ENCODE measurements at regions not wholly inside any gene's neighbourhood (a gene's known extent, or its start where the extent isn't known, plus 50 kb on each side); places are given as distances from the start of the nearest gene placed in this dataset.

DNA sequence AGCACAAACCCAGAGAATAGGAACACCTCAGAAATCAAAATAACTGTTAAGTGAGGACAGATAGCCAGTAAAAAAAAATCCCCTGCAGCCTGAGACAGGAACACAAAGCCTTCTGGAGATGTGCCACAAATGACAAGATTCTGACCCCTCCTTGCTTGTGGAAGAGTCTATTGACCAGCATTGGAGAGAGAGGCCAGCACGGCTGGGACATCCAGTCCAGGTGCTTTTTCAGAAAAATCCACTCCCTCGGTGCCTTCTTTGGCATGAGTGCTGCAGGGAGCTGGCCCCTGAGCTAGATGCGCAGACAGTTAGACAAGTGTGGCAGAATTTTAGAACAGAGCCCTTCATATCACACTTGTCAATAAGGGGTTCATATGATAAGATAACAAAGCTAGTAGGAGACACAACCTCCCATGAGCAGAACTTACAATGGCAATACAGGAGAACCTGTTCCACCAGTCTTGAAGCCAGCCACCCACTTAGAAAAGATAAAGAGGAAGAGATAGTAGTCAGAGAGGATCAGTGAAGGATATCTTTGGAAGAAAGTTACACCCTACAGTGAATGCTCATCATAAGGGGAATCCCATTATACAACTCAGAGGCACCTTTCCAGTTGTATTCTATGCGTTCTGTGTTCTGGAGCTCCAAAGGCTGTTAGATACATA is 298.4 kb downstream of the TLE1 start:
- Histone ChIP-seq H3K4me2 (no peak overlapping the region), H3K27me3 (no peaks in the 10 kb centered on the region), H3K9me3 (ENCODE audit: low read depth) (no peaks in the 10 kb centered on the region), H3K36me3 (replicated peaks; ENCODE audit: insufficient read depth, low read depth) (no peaks in the 10 kb centered on the region), H3K9me2 (replicated peaks; ENCODE audit: insufficient read depth) (no peaks in the 10 kb centered on the region), H3K27ac (no peak overlapping the region), H3K4me1 (ENCODE audit: insufficient read depth) (peaks cover 3% of the 10 kb centered on the region), H2AFZ (no peak overlapping the region), H4K20me1 (ENCODE audit: insufficient read depth, poor library complexity, severe bottlenecking) (no peaks in the 10 kb centered on the region), H3K4me3 (no peak overlapping the region), H3K79me2 (no peaks in the 10 kb centered on the region)
- DNase-seq (ENCODE audit: low spot score): no peak
- TF ChIP-seq EZH2 (IDR thresholded peaks at IDR 0.05; ENCODE audit: borderline replicate concordance) (no peak), EZH2phosphoT487 (IDR thresholded peaks at IDR 0.05; ENCODE audit: low read depth, severe bottlenecking, unreplicated experiment) (no peak), CTCF (IDR thresholded peaks at IDR 0.05; ENCODE audit: poor library complexity) (no peak)
- 57% methylated on average over 4 of the region's 4 CpGs for WGBS (ENCODE audit: low lambda C conversion rate, missing lambda C conversion rate)

- H4K20me1 ChIP-seq (ENCODE audit: insufficient read depth, poor library complexity, severe bottlenecking): no peaks in the 10 kb centered on the region
- no peaks in the 10 kb centered on the region for H3K4me1 ChIP-seq (ENCODE audit: insufficient read depth)
- DNase-seq (ENCODE audit: low spot score): peak; percentile 37
- H3K36me3 ChIP-seq (replicated peaks; ENCODE audit: insufficient read depth, low read depth): no peaks in the 10 kb centered on the region
- no peak overlapping the region for H3K27ac ChIP-seq
- H3K9me3 ChIP-seq (ENCODE audit: low read depth): no peaks in the 10 kb centered on the region
- WGBS (ENCODE audit: low lambda C conversion rate, missing lambda C conversion rate): 75% methylated on average over 6 of the region's 6 CpGs
- H3K27me3 ChIP-seq: no peaks in the 10 kb centered on the region
- no peak overlapping the region for H3K4me3 ChIP-seq
- no peaks in the 10 kb centered on the region for H3K79me2 ChIP-seq
- H3K4me2 ChIP-seq: no peak overlapping the region
- TF ChIP-seq EZH2phosphoT487 (IDR thresholded peaks at IDR 0.05; ENCODE audit: low read depth, severe bottlenecking, unreplicated experiment) (no peak), CTCF (IDR thresholded peaks at IDR 0.05; ENCODE audit: poor library complexity) (no peak), EZH2 (IDR thresholded peaks at IDR 0.05; ENCODE audit: borderline replicate concordance) (no peak)
- no peak overlapping the region for H2AFZ ChIP-seq
- H3K9me2 ChIP-seq (replicated peaks; ENCODE audit: insufficient read depth): no peaks in the 10 kb centered on the region
Observed at GRCh38 chr9:81389569-81389993, 299.8 kb downstream of the TLE1 start.

DNA sequence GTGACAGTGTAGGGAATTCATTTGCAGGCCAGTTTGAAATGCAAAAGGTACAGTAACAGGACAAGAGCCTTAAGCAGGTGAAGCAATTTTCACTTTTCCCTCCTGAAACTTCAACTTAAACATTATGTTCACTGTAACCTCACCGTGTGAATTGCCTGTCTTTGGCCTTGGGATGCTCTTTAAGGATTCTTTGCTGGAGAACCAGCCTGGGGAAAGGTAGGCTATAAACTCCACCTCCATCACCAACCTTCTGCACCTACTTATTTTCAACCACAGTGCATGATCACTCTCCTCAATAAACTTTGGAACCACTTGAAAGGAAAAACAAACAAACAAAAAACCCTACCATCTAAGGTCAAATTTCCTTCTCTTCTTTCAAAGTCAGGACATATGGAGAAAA is 300.5 kb downstream of the TLE1 start:
- no peaks in the 10 kb centered on the region for H3K9me3 ChIP-seq (ENCODE audit: low read depth)
- no peaks in the 10 kb centered on the region for H3K9me2 ChIP-seq (replicated peaks; ENCODE audit: insufficient read depth)
- no peaks in the 10 kb centered on the region for H4K20me1 ChIP-seq (ENCODE audit: insufficient read depth, poor library complexity, severe bottlenecking)
- H3K27me3 ChIP-seq: no peaks in the 10 kb centered on the region
- no peak overlapping the region for H2AFZ ChIP-seq
- H3K4me1 ChIP-seq (ENCODE audit: insufficient read depth): no peaks in the 10 kb centered on the region
- DNase-seq (ENCODE audit: low spot score): no peak
- H3K4me3 ChIP-seq: no peak overlapping the region
- H3K36me3 ChIP-seq (replicated peaks; ENCODE audit: insufficient read depth, low read depth): no peaks in the 10 kb centered on the region
- H3K79me2 ChIP-seq: no peaks in the 10 kb centered on the region
- no peak overlapping the region for H3K27ac ChIP-seq
- 80% methylated on average over 1 of the region's 1 CpG for WGBS (ENCODE audit: low lambda C conversion rate, missing lambda C conversion rate)
- no peak for TF ChIP-seq CTCF (IDR thresholded peaks at IDR 0.05; ENCODE audit: poor library complexity)
- no peak for TF ChIP-seq EZH2 (IDR thresholded peaks at IDR 0.05; ENCODE audit: borderline replicate concordance)
- no peak for TF ChIP-seq EZH2phosphoT487 (IDR thresholded peaks at IDR 0.05; ENCODE audit: low read depth, severe bottlenecking, unreplicated experiment)
- H3K4me2 ChIP-seq: no peak overlapping the region

Data from hepatocyte (in vitro differentiated cells).